Mesodermal cell (in vitro differentiated cells): ENCODE measurements at regions not wholly inside any gene's neighbourhood (a gene's known extent, or its start where the extent isn't known, plus 50 kb on each side); places are given as distances from the start of the nearest gene placed in this dataset.

Experiments used
- H3K27ac ChIP-seq: 2 replicates; pipeline ENCODE4 v1.7.0; 2013; ENCODE audit warnings: mild to moderate bottlenecking, low read depth, low read length, moderate library complexity; ENCODE audit not compliant: severe bottlenecking
- H3K36me3 ChIP-seq: 2 replicates; pipeline ENCODE4 v1.7.1; 2013; ENCODE audit warnings: mild to moderate bottlenecking, low read length, moderate library complexity; ENCODE audit not compliant: control insufficient read depth, insufficient read depth
- H3K4me1 ChIP-seq: one replicate; pipeline ENCODE4 v1.7.1; 2013; ENCODE audit warnings: mild to moderate bottlenecking, low read length; ENCODE audit not compliant: insufficient read depth, control insufficient read depth, poor library complexity, severe bottlenecking
- H3K4me3 ChIP-seq: 2 replicates; pipeline ENCODE4 v1.7.0; 2013; ENCODE audit warnings: low read length, control low read depth, mild to moderate bottlenecking; ENCODE audit not compliant: insufficient read depth, poor library complexity, severe bottlenecking; ENCODE audit errors: extremely low read depth
- H3K9me3 ChIP-seq: 2 replicates; pipeline ENCODE4 v1.7.1; 2013; ENCODE audit warnings: mild to moderate bottlenecking, low read length, moderate library complexity; ENCODE audit not compliant: control insufficient read depth
- WGBS, 2 experiments: methylation state at CpG; one replicate each; pipeline ENCODE4 v1.1.5; 2013; ENCODE audit warnings: missing lambda C conversion rate in 2 of 2; ENCODE audit not compliant: insufficient coverage in 2 of 2; 5-methylcytosine and 5-hydroxymethylcytosine counted together

- Histone ChIP-seq H3K36me3 (no peaks in the 10 kb centered on the region), H3K4me3 (no peak overlapping the region), H3K9me3 (no peaks in the 10 kb centered on the region), H3K27ac (no peak overlapping the region), H3K4me1 (no peaks in the 10 kb centered on the region)
- WGBS, 2 experiments, result 56 to 61% methylated on average over 12 to 14 of the region's 21 CpGs
Observed at GRCh38 chr16:54585094-54585997, 298.8 kb upstream of the IRX3 start.

GRCh38 chr16:54584121-54584520 lies 297.5 kb upstream of the IRX3 start:
- H3K4me3 ChIP-seq, result no peak overlapping the region
- no peaks in the 10 kb centered on the region for H3K9me3 ChIP-seq
- WGBS, 2 experiments, result 83% methylated on average over 1 of the region's 3 CpGs; no CpG with 5 or more reads in 1 of the 2 experiments
- H3K27ac ChIP-seq, result no peak overlapping the region
- H3K36me3 ChIP-seq, result no peaks in the 10 kb centered on the region
- no peaks in the 10 kb centered on the region for H3K4me1 ChIP-seq

- Histone ChIP-seq H3K27ac (no peak overlapping the region), H3K9me3 (no peaks in the 10 kb centered on the region), H3K36me3 (no peaks in the 10 kb centered on the region), H3K4me1 (no peaks in the 10 kb centered on the region), H3K4me3 (no peak overlapping the region)
- 67 to 81% methylated on average over 2 to 10 of the region's 11 CpGs for WGBS, 2 experiments
Observed at GRCh38 chr16:54582631-54583250, 296.2 kb upstream of the IRX3 start.

DNA sequence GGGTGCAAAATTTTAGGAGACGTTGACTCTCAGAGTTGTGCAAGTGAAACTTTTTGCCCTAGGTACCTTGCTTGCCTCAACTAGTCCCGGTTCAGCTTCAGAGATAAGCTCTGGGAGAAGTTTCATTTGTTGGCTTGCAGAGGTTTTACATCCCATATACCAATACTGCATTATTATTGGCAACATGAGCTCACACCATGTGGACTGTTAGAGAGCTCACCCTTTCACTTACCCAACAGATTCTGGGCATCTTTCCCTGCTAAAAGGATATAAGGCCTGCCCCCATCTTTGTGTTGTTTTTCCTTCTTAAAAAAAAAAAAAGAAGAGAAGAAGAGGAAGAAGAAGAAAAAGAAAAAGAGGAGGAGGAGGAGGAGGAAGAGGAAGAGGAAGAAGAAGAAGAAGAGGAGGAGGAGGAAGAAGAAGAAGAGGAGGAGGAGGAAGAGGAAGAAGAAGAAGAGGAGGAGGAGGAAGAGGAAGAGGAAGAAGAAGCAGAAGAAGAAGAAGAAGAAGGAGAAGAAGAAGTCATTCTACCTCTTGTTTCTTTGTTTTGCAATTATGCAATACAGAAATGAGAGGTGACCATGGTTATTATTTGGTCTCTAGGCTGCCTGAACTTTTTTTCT lies 292.6 kb upstream of the IRX3 start:
- H3K36me3 ChIP-seq, result no peaks in the 10 kb centered on the region
- no peak overlapping the region for H3K27ac ChIP-seq
- no peak overlapping the region for H3K4me3 ChIP-seq
- WGBS, 2 experiments, result 93 to 100% methylated on average over 2 of the region's 2 CpGs
- no peaks in the 10 kb centered on the region for H3K9me3 ChIP-seq
- H3K4me1 ChIP-seq, result no peaks in the 10 kb centered on the region

DNA sequence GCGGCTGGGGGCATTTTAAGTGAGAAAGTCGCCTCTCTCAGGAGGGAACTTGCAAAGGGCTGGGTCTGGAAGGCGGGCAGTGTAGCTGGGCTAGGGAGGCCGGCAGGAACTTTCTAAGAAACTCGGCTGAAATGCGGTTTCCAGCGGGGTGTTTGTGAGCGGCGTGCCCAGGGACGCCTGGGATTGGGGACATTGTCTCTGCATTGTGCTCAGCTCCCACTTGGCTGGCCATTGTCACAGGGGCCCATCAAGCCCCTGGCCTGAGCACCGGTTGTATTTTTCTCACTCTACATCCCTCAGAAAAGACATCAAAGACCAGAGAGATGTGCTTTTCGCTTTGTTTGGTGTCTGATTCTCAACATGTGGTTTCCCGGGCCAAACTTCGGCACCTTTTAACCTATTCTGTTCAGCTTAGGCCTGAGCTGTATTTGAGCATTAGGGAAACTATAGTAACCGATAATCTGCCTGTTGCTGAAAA lies 291.1 kb upstream of the IRX3 start:
- Histone ChIP-seq H3K36me3 (no peaks in the 10 kb centered on the region), H3K27ac (no peak overlapping the region), H3K9me3 (no peaks in the 10 kb centered on the region), H3K4me3 (no peak overlapping the region), H3K4me1 (no peaks in the 10 kb centered on the region)
- WGBS, 2 experiments, result 36 to 42% methylated on average over 15 of the region's 15 CpGs

DNA sequence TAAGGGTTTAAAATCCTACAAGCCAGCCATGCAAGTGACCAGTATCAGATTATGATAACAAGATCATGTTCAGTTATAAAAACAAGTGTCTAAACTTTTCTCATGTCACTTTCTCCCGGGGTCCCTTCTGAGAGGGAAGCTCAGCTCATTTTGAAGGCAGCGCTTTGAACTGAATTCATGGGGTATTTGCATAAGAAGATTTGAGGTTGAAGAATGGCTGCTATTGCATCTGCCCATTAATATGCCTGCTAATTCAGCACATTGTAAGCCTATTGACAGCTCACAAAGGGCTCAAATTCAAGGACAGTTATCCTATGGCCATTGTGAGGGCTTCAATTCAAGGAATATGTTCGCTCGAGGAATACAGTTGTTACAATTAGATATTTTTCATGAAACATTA lies 290.2 kb upstream of the IRX3 start:
- 29% methylated on average over 1 of the region's 4 CpGs; no CpG with 5 or more reads in 1 of the 2 experiments for WGBS, 2 experiments
- H3K27ac ChIP-seq, result no peak overlapping the region
- no peaks in the 10 kb centered on the region for H3K9me3 ChIP-seq

DNA sequence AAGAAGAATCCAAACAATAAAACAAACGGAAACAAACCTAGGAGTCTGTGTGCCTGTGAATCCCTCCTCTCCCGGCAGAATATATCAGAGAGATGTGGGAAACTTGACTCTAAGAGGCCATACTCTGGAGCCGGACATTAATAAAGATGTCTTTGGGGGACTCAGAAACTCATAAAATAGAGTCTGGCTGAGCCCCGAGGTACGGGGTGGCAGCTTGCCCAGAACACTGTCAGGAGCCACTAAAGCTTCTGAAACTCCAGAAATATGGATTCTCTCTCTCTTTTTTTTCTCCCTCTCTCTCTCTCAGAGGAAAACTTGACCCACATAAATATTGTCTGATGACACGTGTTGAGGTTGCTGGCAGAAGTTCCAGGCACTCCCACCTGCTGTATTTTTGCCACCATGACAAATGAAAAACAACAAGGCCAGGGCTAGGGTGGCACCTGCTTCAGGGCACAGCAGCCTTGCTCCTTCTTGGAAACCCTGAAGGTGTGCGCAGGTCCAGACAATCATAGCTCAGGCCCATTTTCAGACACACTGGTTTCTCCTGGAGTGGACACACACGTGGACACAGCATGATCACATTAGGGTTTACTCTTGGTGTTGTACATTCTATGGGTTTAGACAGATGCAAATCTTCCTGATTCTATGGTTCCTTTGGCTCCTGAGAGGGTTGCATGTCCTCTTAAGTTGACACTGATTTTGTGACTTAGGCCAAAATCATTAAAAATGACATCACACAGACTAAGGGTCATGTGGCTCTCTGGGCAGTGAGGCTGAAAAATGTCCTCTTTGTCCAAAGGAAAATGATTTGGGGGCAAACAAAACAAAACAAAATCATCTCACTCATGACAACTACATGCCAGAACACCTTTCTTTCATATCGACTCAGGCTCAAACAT lies 282.6 kb upstream of the IRX3 start:
- no peak overlapping the region for H3K27ac ChIP-seq
- no peaks in the 10 kb centered on the region for H3K9me3 ChIP-seq
- H3K36me3 ChIP-seq, result no peaks in the 10 kb centered on the region
- H3K4me1 ChIP-seq, result no peaks in the 10 kb centered on the region
- 93 to 99% methylated on average over 7 to 8 of the region's 9 CpGs for WGBS, 2 experiments
- no peak overlapping the region for H3K4me3 ChIP-seq

More for the DNA sequence above, 290.2 kb upstream of the IRX3 start:
- Histone ChIP-seq H3K4me3 (no peak overlapping the region), H3K4me1 (no peaks in the 10 kb centered on the region), H3K36me3 (no peaks in the 10 kb centered on the region)

DNA sequence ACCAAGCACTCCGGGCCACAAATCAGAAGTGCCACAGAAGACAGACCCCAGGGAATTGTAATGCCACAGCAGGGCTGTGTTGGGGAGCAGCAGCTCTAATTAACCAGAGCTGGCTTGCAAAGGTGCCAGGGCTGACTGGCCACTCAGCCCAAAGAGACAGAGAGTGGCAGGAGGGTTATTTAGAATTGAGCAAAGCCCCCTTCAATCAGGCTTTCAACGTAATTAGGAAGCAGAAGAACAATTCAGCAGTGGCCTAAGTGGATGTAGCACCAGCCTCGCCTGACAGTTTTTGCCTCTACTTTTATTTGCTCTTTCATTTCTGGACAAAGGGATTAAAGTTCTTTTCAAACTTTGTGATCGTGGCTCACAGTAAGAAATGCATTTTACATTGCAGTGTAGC lies 278.3 kb upstream of the IRX3 start:
- WGBS, 2 experiments, result 87 to 90% methylated on average over 2 to 3 of the region's 4 CpGs
- Histone ChIP-seq H3K4me1 (no peaks in the 10 kb centered on the region), H3K4me3 (no peak overlapping the region), H3K27ac (no peak overlapping the region), H3K36me3 (no peaks in the 10 kb centered on the region), H3K9me3 (no peaks in the 10 kb centered on the region)

DNA sequence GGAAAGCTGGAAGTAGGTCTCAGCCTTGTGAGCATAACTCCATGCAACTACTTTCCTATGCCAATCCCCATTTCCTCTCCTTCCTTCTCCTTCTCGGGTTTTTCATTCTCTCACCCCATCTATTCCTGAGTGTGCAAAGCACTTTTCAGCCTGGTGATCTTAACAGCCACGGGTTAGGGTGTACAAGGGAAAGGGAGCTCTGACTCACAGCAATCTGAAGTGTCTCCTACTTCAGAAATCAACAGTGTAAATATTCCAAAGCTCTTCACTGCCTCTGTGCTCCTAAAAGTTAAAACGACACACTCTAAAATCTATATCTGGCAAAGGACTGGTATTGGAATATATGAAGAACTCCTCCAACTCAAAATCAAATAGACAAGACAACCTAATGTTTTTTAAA lies 268.0 kb upstream of the IRX3 start:
- Histone ChIP-seq H3K4me3 (no peak overlapping the region), H3K27ac (no peak overlapping the region), H3K4me1 (no peaks in the 10 kb centered on the region), H3K9me3 (peaks cover 12% of the 10 kb centered on the region), H3K36me3 (no peaks in the 10 kb centered on the region)
- WGBS, 2 experiments, result 84% methylated on average over 2 of the region's 3 CpGs; no CpG with 5 or more reads in 1 of the 2 experiments

- no peaks in the 10 kb centered on the region for H3K9me3 ChIP-seq
- H3K36me3 ChIP-seq, result no peaks in the 10 kb centered on the region
- no peaks in the 10 kb centered on the region for H3K4me1 ChIP-seq
- WGBS, 2 experiments, result 89% methylated on average over 5 of the region's 7 CpGs; no CpG with 5 or more reads in 1 of the 2 experiments
- H3K27ac ChIP-seq, result no peak overlapping the region
- no peak overlapping the region for H3K4me3 ChIP-seq
Observed at GRCh38 chr16:54548281-54548680, 261.7 kb upstream of the IRX3 start.
